ENCODE measurements at regions not wholly inside any gene's neighbourhood (a gene's known extent, or its start where the extent isn't known, plus 50 kb on each side); places are given as distances from the start of the nearest gene placed in this dataset.

GRCh38 chr2:9082158-9082557, 78.7 kb upstream of the MBOAT2 start:
- DNase-seq (ENCODE audit: low spot score) = no peak

DNA sequence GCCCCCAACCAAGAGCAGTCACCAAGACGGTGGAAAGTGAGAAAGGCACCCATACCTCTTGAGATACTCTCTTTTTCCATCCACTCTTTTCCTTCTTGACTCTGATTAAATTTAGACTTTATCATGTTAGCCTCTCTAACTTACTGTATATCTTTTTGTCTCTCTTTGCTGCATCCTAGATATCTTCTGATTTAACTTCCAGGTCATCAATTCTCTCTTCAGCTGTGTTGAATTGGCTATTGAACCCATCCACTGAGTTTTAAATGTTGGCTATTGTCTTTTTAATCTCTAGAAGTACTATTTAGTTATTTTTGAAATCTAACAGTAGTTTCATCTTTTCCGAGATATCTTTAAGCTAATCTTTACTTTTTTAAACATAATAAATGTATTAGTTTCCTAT, 78.3 kb upstream of the MBOAT2 start:
- no peak for DNase-seq (ENCODE audit: low spot score)

GRCh38 chr2:9078405-9078804, 74.9 kb upstream of the MBOAT2 start:
- DNase-seq (ENCODE audit: low spot score) = no peak

DNA sequence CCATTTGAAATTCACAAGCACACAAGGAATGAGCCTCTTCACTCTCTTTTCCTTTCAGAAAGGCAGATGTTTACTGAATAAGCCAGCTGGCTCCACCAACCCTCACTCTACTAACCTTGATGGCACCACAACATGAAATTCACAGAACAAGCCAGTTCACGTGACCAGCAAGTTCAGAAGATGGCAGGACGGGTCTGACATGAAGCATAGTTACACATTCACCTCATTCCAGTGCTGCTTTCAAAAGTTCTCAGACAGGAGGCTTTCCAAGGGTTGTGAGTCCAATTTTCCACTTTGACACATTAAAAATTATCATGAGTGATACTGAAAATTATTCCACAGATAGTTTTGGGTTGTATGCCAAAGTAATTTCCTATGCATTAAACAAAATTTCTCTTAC, 74.2 kb upstream of the MBOAT2 start:
- no peak for DNase-seq (ENCODE audit: low spot score)

- DNase-seq (ENCODE audit: low spot score) = no peak
Observed at GRCh38 chr2:9076755-9077154, 73.3 kb upstream of the MBOAT2 start.

DNA sequence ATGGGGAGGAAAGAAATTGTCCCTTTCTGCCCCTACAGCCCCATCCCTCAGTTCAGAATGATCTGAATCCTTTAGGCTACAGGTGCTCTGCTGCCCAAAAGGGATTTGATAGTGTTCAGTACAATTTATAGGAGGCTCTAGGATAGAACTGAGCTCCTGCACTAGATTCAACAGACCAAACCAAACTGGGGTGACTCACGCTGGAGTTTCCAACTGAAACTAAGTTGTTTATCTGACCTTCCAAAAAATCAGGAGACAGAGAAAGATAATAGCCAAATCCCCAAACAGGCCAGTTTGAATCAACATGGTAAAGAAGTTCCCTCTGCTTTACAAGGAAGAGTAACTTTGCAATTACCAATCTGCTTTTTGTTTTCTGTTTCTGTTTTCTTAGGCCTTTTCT, 72.7 kb upstream of the MBOAT2 start:
- no peak for DNase-seq (ENCODE audit: low spot score)

DNA sequence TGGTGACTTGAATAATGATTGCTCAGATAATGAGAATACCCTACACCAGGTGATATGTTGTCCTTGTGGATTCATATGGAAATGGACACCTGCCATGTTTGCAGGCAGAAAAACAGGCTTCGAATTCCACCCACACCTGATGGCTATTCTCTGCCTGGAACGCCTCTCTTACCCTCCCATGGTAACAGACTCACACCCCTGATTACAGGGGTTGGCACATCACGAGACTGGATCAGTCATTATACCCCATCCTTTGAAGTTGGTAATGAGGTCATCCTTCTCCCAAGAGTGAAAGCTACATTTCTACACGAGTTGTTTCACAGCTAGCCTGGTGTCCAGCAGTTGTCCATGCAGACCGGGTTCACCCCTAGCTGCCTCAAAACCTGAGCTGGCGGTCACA, 71.4 kb upstream of the MBOAT2 start:
- DNase-seq (ENCODE audit: low spot score) = no peak

GRCh38 chr2:9071584-9072124, 68.2 kb upstream of the MBOAT2 start:
- no peak for DNase-seq (ENCODE audit: low spot score)

- DNase-seq (ENCODE audit: low spot score) = no peak
Observed at GRCh38 chr2:9071032-9071431, 67.5 kb upstream of the MBOAT2 start.

GRCh38 chr2:9069543-9069942, 66.1 kb upstream of the MBOAT2 start:
- DNase-seq (ENCODE audit: low spot score) = no peak

GRCh38 chr2:9065901-9066300, 62.4 kb upstream of the MBOAT2 start:
- DNase-seq (ENCODE audit: low spot score) = no peak

DNA sequence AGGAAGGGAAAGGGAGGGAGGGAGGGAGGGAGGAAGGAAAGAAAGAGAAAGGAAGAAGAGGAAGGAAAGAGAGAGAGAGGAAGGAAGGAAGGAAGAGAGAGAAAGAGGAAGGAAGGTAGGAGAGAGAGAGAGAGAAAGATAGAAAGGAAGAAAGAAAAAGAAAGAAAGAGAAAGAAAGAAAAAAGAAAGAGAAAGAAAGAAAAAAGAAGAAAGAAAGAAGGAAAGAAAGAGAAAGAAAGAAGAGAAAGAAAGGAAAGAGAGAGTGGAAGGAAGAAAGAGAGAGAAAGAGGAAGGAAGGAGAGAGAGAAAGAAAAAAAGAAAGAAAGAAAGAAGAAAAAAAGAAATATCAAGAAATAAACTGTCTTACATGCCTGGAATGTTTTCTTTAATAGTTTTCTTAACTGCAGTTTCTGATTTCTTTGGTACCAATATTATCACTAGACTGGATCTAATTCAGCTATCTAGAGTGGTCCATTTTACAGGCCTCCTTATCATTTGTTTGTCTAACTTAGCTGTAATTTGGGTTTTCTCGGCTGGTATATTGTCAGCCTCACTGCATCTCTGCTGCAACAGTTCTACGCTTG, 59.6 kb upstream of the MBOAT2 start:
- no peak for DNase-seq (ENCODE audit: low spot score)

GRCh38 chr2:9060819-9061218, 57.3 kb upstream of the MBOAT2 start:
- DNase-seq (ENCODE audit: low spot score) = no peak

- DNase-seq (ENCODE audit: low spot score) = no peak
Observed at GRCh38 chr2:9057939-9058761, 54.7 kb upstream of the MBOAT2 start.

DNA sequence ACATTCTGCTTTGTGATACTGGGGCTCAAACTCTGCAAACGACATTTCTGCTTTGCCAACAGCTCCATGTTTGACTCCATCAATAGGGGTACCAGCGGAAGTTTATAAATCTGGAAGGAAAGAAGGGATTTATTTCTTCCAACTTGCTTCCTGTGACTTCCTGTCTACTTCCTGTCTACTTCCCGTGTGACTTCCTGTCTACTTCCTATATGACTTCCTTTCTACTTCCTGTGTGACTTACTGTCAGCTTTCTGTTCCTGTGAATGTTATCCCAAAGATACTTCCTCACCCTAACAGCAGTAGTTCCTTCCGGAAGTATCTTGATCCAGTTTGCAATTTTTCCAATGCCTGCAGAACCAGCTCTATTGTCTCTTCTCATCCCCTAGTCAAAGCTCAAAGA, 52.0 kb upstream of the MBOAT2 start:
- DNase-seq (ENCODE audit: low spot score) = no peak

DNA sequence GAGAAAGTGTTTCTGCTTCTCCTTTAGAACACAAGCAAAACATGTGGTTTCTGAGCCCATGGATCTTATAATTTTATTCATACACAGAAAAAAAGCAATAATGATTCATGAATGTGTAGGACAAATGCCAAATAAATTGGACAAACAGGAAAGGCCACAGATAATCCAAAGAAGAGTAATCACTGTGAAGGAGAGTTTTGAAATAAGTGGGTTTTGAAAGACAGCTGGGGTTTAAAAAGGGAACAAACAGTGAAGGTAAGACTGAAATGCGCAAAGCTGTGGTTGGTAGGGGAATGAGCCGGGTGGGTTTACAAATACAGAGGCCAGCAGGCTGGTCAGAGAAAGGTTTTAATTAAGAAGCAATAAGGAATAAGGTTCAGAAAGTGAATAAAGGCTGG, 50.0 kb upstream of the MBOAT2 start:
- DNase-seq (ENCODE audit: low spot score) = no peak

Measured in D341Med (cell line).